Hepatocyte (in vitro differentiated cells): ENCODE measurements at regions not wholly inside any gene's neighbourhood (a gene's known extent, or its start where the extent isn't known, plus 50 kb on each side); places are given as distances from the start of the nearest gene placed in this dataset.

Source experiments
- DNase-seq: peaks from one replicate; pipeline ENCODE4 v3.0.0-alpha.2; 2016; ENCODE audit warnings: low spot score
- H2AFZ ChIP-seq: fragments of 200-600 bp; sonication (generic); 2 replicates; pipeline ENCODE4 v1.6.0; 2016; ENCODE audit warnings: antibody characterized with exemption, mild to moderate bottlenecking
- H3K27ac ChIP-seq: fragments of 200-600 bp; sonication (generic); 2 replicates; pipeline ENCODE4 v1.5.1; 2016; ENCODE audit warnings: mild to moderate bottlenecking
- H3K27me3 ChIP-seq: fragments of 200-600 bp; sonication (generic); 2 replicates; pipeline ENCODE4 v1.6.1; 2016
- H3K36me3 ChIP-seq: fragments of 200-600 bp; sonication (generic); replicated peaks from 2 replicates; pipeline ENCODE4 v1.5.1; 2016; ENCODE audit warnings: low read depth; ENCODE audit not compliant: insufficient read depth
- H3K4me1 ChIP-seq: fragments of 200-600 bp; sonication (generic); 2 replicates; pipeline ENCODE4 v1.5.1; 2016; ENCODE audit warnings: mild to moderate bottlenecking, moderate library complexity; ENCODE audit not compliant: insufficient read depth
- H3K4me2 ChIP-seq: fragments of 200-600 bp; sonication (generic); 2 replicates; pipeline ENCODE4 v1.6.0; 2016
- H3K4me3 ChIP-seq: fragments of 200-600 bp; sonication (generic); 2 replicates; pipeline ENCODE4 v1.5.1; 2016; ENCODE audit warnings: mild to moderate bottlenecking
- H3K79me2 ChIP-seq: fragments of 200-600 bp; sonication (generic); 2 replicates; pipeline ENCODE4 v1.6.0; 2017; ENCODE audit warnings: mild to moderate bottlenecking
- H3K9me2 ChIP-seq: fragments of 200-600 bp; sonication (generic); replicated peaks from 2 replicates; pipeline ENCODE4 v1.6.0; 2017; ENCODE audit warnings: mild to moderate bottlenecking; ENCODE audit not compliant: insufficient read depth
- H3K9me3 ChIP-seq: fragments of 200-600 bp; sonication (generic); 2 replicates; pipeline ENCODE4 v1.5.1; 2016; ENCODE audit warnings: low read depth, mild to moderate bottlenecking
- H4K20me1 ChIP-seq: fragments of 200-600 bp; sonication (generic); 2 replicates; pipeline ENCODE4 v1.6.0; 2016; ENCODE audit warnings: mild to moderate bottlenecking; ENCODE audit not compliant: insufficient read depth, poor library complexity, severe bottlenecking
- CTCF ChIP-seq: fragments of 200-600 bp; sonication (generic); IDR thresholded peaks from 2 replicates; pipeline ENCODE4 v1.5.1; 2016; ENCODE audit warnings: antibody characterized with exemption, mild to moderate bottlenecking; ENCODE audit not compliant: poor library complexity
- EZH2 ChIP-seq: fragments of 200-600 bp; sonication (generic); IDR thresholded peaks from 2 replicates; pipeline ENCODE4 v1.6.1; 2016; ENCODE audit warnings: antibody characterized with exemption, mild to moderate bottlenecking, borderline replicate concordance
- EZH2phosphoT487 ChIP-seq: fragments of 200-600 bp; sonication (generic); IDR thresholded peaks from one replicate; pipeline ENCODE4 v1.6.1; 2018; ENCODE audit warnings: antibody characterized with exemption, mild to moderate bottlenecking, low read depth, moderate library complexity; ENCODE audit not compliant: unreplicated experiment, severe bottlenecking
- WGBS: methylation state at CpG from one replicate; pipeline ENCODE4 v1.1.6; 2016; ENCODE audit warnings: low lambda C conversion rate; ENCODE audit errors: missing lambda C conversion rate; 5-methylcytosine and 5-hydroxymethylcytosine counted together

- no peaks in the 10 kb centered on the region for H3K36me3 ChIP-seq
- H3K9me3 ChIP-seq: no peaks in the 10 kb centered on the region
- no peak overlapping the region for H3K4me3 ChIP-seq
- no peaks in the 10 kb centered on the region for H3K27me3 ChIP-seq
- TF ChIP-seq CTCF (no peak), EZH2phosphoT487 (no peak), EZH2 (no peak)
- no peak for DNase-seq
- H3K27ac ChIP-seq: no peak overlapping the region
- H4K20me1 ChIP-seq: no peaks in the 10 kb centered on the region
- 65% methylated on average over 1 of the region's 1 CpG for WGBS
- no peak overlapping the region for H2AFZ ChIP-seq
- no peaks in the 10 kb centered on the region for H3K9me2 ChIP-seq
- H3K4me2 ChIP-seq: no peak overlapping the region
- no peaks in the 10 kb centered on the region for H3K4me1 ChIP-seq
- no peaks in the 10 kb centered on the region for H3K79me2 ChIP-seq
Observed at GRCh38 chr14:30162066-30162465, 234.4 kb upstream of the PRKD1 start.

GRCh38 chr14:30165255-30165654 is 237.6 kb upstream of the PRKD1 start:
- H4K20me1 ChIP-seq: no peaks in the 10 kb centered on the region
- H3K4me3 ChIP-seq: no peak overlapping the region
- TF ChIP-seq EZH2: no peak
- H3K27me3 ChIP-seq: no peaks in the 10 kb centered on the region
- no peaks in the 10 kb centered on the region for H3K4me1 ChIP-seq
- H3K79me2 ChIP-seq: no peaks in the 10 kb centered on the region
- no peak overlapping the region for H3K4me2 ChIP-seq
- H3K27ac ChIP-seq: no peak overlapping the region
- H2AFZ ChIP-seq: no peak overlapping the region
- WGBS: 85% methylated on average over 2 of the region's 2 CpGs
- no peaks in the 10 kb centered on the region for H3K9me3 ChIP-seq
- DNase-seq: no peak
- no peaks in the 10 kb centered on the region for H3K9me2 ChIP-seq
- no peaks in the 10 kb centered on the region for H3K36me3 ChIP-seq

- no peak overlapping the region for H3K27ac ChIP-seq
- TF ChIP-seq EZH2phosphoT487: no peak
- no peak for TF ChIP-seq EZH2
- TF ChIP-seq CTCF: no peak
- no peaks in the 10 kb centered on the region for H3K27me3 ChIP-seq
- H3K4me2 ChIP-seq: no peak overlapping the region
- no peak overlapping the region for H3K4me3 ChIP-seq
- DNase-seq: no peak
- WGBS: 88% methylated on average over 1 of the region's 1 CpG
- H3K9me2 ChIP-seq: no peaks in the 10 kb centered on the region
- no peaks in the 10 kb centered on the region for H3K36me3 ChIP-seq
- H3K79me2 ChIP-seq: no peaks in the 10 kb centered on the region
- no peaks in the 10 kb centered on the region for H3K9me3 ChIP-seq
- no peaks in the 10 kb centered on the region for H3K4me1 ChIP-seq
- H2AFZ ChIP-seq: no peak overlapping the region
- no peaks in the 10 kb centered on the region for H4K20me1 ChIP-seq
Observed at GRCh38 chr14:30177781-30178180, 250.1 kb upstream of the PRKD1 start.

- no peak for DNase-seq
- H2AFZ ChIP-seq: no peak overlapping the region
- no peaks in the 10 kb centered on the region for H3K4me1 ChIP-seq
- no peaks in the 10 kb centered on the region for H3K27me3 ChIP-seq
- TF ChIP-seq EZH2phosphoT487 (no peak), EZH2 (no peak), CTCF (no peak)
- H3K9me3 ChIP-seq: no peaks in the 10 kb centered on the region
- no peaks in the 10 kb centered on the region for H4K20me1 ChIP-seq
- no peak overlapping the region for H3K4me3 ChIP-seq
- H3K27ac ChIP-seq: no peak overlapping the region
- WGBS: 74% methylated on average over 4 of the region's 4 CpGs
- no peaks in the 10 kb centered on the region for H3K36me3 ChIP-seq
- H3K79me2 ChIP-seq: no peaks in the 10 kb centered on the region
- H3K4me2 ChIP-seq: no peak overlapping the region
- H3K9me2 ChIP-seq: no peaks in the 10 kb centered on the region
Observed at GRCh38 chr14:30179381-30180130, 251.9 kb upstream of the PRKD1 start.
